GM12892 (cell line): ENCODE measurements at regions not wholly inside any gene's neighbourhood (a gene's known extent, or its start where the extent isn't known, plus 50 kb on each side); places are given as distances from the start of the nearest gene placed in this dataset.

Source experiments
- POLR2A ChIP-seq: IDR thresholded peaks from 2 replicates; pipeline ENCODE4 v1.6.1; 2011; ENCODE audit warnings: low read depth, low read length, control low read depth
- POLR2AphosphoS5 ChIP-seq: IDR thresholded peaks from 2 replicates; pipeline ENCODE4 v1.6.1; 2011; ENCODE audit warnings: low read depth, low read length, control low read depth
- TAF1 ChIP-seq: IDR thresholded peaks from 2 replicates; pipeline ENCODE4 v1.6.1; 2011; ENCODE audit warnings: low read depth, mild to moderate bottlenecking, control low read depth, low read length, borderline replicate concordance

DNA sequence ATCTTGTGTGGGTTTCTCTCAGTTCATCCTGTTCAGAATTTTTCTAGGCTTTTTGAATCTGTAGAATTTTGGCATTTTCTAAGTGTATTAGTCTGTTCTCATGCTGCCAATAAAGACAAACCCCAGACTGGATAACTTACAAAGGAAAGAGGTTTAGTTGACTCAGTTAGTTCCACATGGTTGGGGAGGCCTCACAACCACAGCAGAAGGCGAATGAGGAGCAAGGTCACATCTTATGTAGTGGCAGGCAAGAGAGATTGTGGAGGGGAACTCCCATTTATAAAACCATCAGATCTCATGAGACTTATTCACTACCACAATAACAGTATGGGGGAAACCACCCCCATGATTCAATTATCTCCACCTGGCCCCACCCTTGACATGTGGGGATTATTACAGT, 199.2 kb downstream of the ST6GAL2 start:
- TF ChIP-seq POLR2AphosphoS5 (no peak), TAF1 (no peak), POLR2A (no peak)
